ENCODE measurements at regions not wholly inside any gene's neighbourhood (a gene's known extent, or its start where the extent isn't known, plus 50 kb on each side); places are given as distances from the start of the nearest gene placed in this dataset.

DNA sequence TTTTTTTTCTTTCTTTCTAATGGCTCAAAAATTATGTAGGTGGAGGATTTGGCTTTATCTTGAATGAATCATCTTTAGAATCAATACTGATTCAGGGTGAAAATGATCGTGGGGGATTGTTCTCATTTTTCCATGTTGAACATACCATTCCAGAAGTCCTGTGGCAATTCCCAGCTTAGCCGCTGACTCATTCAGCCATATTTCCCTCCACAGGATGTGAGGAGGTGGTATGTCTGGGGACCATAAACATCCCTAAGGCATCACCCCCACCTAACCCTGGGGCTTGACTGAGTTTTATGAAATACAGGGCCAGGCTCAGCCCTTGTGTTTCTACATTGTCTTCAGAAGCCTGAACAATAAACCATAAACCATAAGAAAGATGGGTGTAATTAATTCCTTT is 92.7 kb upstream of the FN1 start:
- TF ChIP-seq POLR2AphosphoS5 (IDR thresholded peaks at IDR 0.05): no peak
- TF ChIP-seq, protein P1, sequence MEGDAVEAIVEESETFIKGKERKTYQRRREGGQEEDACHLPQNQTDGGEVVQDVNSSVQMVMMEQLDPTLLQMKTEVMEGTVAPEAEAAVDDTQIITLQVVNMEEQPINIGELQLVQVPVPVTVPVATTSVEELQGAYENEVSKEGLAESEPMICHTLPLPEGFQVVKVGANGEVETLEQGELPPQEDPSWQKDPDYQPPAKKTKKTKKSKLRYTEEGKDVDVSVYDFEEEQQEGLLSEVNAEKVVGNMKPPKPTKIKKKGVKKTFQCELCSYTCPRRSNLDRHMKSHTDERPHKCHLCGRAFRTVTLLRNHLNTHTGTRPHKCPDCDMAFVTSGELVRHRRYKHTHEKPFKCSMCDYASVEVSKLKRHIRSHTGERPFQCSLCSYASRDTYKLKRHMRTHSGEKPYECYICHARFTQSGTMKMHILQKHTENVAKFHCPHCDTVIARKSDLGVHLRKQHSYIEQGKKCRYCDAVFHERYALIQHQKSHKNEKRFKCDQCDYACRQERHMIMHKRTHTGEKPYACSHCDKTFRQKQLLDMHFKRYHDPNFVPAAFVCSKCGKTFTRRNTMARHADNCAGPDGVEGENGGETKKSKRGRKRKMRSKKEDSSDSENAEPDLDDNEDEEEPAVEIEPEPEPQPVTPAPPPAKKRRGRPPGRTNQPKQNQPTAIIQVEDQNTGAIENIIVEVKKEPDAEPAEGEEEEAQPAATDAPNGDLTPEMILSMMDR (IDR thresholded peaks at IDR 0.05; ENCODE audit: poor library complexity, severe bottlenecking): no peak

Measured in neural cell (in vitro differentiated cells).